H9 (cell line): ENCODE measurements at regions not wholly inside any gene's neighbourhood (a gene's known extent, or its start where the extent isn't known, plus 50 kb on each side); places are given as distances from the start of the nearest gene placed in this dataset.
A peak's percentile ranks its signal among the peaks of the same experiment; 100 is the strongest.

Experiments used
- DNase-seq: peaks from one replicate; pipeline ENCODE4 v3.0.0-alpha.2; 2017
- H2AFZ ChIP-seq: one replicate; pipeline ENCODE4 v1.6.1; 2013; ENCODE audit warnings: mild to moderate bottlenecking, low read length, control low read depth, moderate library complexity
- H2AK5ac ChIP-seq: 2 replicates; pipeline ENCODE4 v1.6.1; 2013; ENCODE audit warnings: low read length, control low read depth, mixed read lengths; ENCODE audit not compliant: insufficient read length
- H2BK120ac ChIP-seq: one replicate; pipeline ENCODE4 v1.6.1; 2013; ENCODE audit warnings: low read depth, mild to moderate bottlenecking, low read length, control low read depth, inconsistent platforms; ENCODE audit not compliant: poor library complexity, severe bottlenecking
- H2BK12ac ChIP-seq: 2 replicates; pipeline ENCODE4 v1.6.1; 2013; ENCODE audit warnings: low read length, control low read depth, mixed read lengths, low read depth; ENCODE audit not compliant: insufficient read length
- H2BK15ac ChIP-seq: 2 replicates; pipeline ENCODE4 v1.6.1; 2013; ENCODE audit warnings: low read depth, low read length, control low read depth
- H2BK20ac ChIP-seq: one replicate; pipeline ENCODE4 v1.6.1; 2013; ENCODE audit warnings: low read depth, mild to moderate bottlenecking, low read length, control low read depth, inconsistent platforms; ENCODE audit not compliant: poor library complexity, severe bottlenecking
- H2BK5ac ChIP-seq: 2 replicates; pipeline ENCODE4 v1.6.1; 2013; ENCODE audit warnings: low read length, control low read depth, mixed read lengths; ENCODE audit not compliant: insufficient read length
- H3K14ac ChIP-seq: 2 replicates; pipeline ENCODE4 v1.6.1; 2013; ENCODE audit warnings: low read length, control low read depth; ENCODE audit not compliant: insufficient read depth
- H3K18ac ChIP-seq: 2 replicates; pipeline ENCODE4 v1.6.1; 2013; ENCODE audit warnings: low read depth, mild to moderate bottlenecking, mixed read lengths, low read length, control low read depth; ENCODE audit not compliant: insufficient read length
- H3K23ac ChIP-seq: 2 replicates; pipeline ENCODE4 v1.6.1; 2013; ENCODE audit warnings: low read length, control low read depth, mixed read lengths, low read depth; ENCODE audit not compliant: insufficient read length
- H3K23me2 ChIP-seq: 2 replicates; pipeline ENCODE4 v1.6.1; 2013; ENCODE audit warnings: low read depth, mild to moderate bottlenecking, mixed read lengths, low read length, control low read depth; ENCODE audit not compliant: insufficient read length, poor library complexity, severe bottlenecking
- H3K27ac ChIP-seq: 2 replicates; pipeline ENCODE4 v1.5.1; 2013; ENCODE audit warnings: low read length, control low read depth, mixed read lengths, low read depth; ENCODE audit not compliant: insufficient read length
- H3K27me3 ChIP-seq: 2 replicates; pipeline ENCODE4 v1.6.1; 2013; ENCODE audit warnings: low read length, control low read depth, inconsistent platforms; ENCODE audit not compliant: insufficient read depth
- H3K4ac ChIP-seq: 2 replicates; pipeline ENCODE4 v1.6.1; 2013; ENCODE audit warnings: low read depth, mild to moderate bottlenecking, control low read depth, inconsistent platforms, low read length, moderate library complexity
- H3K4me1 ChIP-seq: 2 replicates; pipeline ENCODE4 v1.6.1; 2013; ENCODE audit warnings: low read length, control low read depth, inconsistent platforms; ENCODE audit not compliant: insufficient read depth
- H3K4me2 ChIP-seq: 2 replicates; pipeline ENCODE4 v1.6.1; 2013; ENCODE audit warnings: low read length, control low read depth, mixed read lengths; ENCODE audit not compliant: insufficient read length, insufficient read depth
- H3K56ac ChIP-seq: 2 replicates; pipeline ENCODE4 v1.6.1; 2013; ENCODE audit warnings: low read depth, mild to moderate bottlenecking, mixed read lengths, low read length, control low read depth; ENCODE audit not compliant: insufficient read length
- H3K79me1 ChIP-seq: 2 replicates; pipeline ENCODE4 v1.6.1; 2013; ENCODE audit warnings: low read depth, mild to moderate bottlenecking, moderate library complexity, low read length, control low read depth, inconsistent platforms; ENCODE audit not compliant: insufficient read depth, poor library complexity, severe bottlenecking
- H3K79me2 ChIP-seq: 2 replicates; pipeline ENCODE4 v1.6.1; 2013; ENCODE audit warnings: low read length, control low read depth, inconsistent platforms; ENCODE audit not compliant: insufficient read depth
- H3K9ac ChIP-seq: 2 replicates; pipeline ENCODE4 v1.6.1; 2013; ENCODE audit warnings: low read length, control low read depth, mixed read lengths; ENCODE audit not compliant: insufficient read length; ENCODE audit errors: extremely low read depth
- H3K9me3 ChIP-seq: one replicate; pipeline ENCODE4 v1.6.1; 2013; ENCODE audit warnings: low read depth, low read length, inconsistent platforms; ENCODE audit not compliant: control insufficient read depth
- H3T11ph ChIP-seq: one replicate; pipeline ENCODE4 v1.6.1; 2013; ENCODE audit warnings: mild to moderate bottlenecking, low read length, control low read depth, inconsistent platforms
- H4K20me1 ChIP-seq: one replicate; pipeline ENCODE4 v1.6.1; 2013; ENCODE audit not compliant: control insufficient read depth, insufficient read length, insufficient read depth
- H4K5ac ChIP-seq: 2 replicates; pipeline ENCODE4 v1.6.1; 2013; ENCODE audit warnings: low read depth, mild to moderate bottlenecking, mixed read lengths, low read length, control low read depth; ENCODE audit not compliant: insufficient read length
- H4K8ac ChIP-seq: replicated peaks from 2 replicates; pipeline ENCODE4 v1.6.1; 2013; ENCODE audit warnings: low read length, control low read depth, mixed read lengths, low read depth; ENCODE audit not compliant: insufficient read length
- H4K91ac ChIP-seq: 2 replicates; pipeline ENCODE4 v1.6.1; 2013; ENCODE audit warnings: low read depth, mild to moderate bottlenecking, moderate library complexity, mixed read lengths, low read length, control low read depth; ENCODE audit not compliant: insufficient read length
- H3K27ac Mint-ChIP-seq, 3 experiments: 2 replicates in 2 of 3; 3 replicates in 1 of 3; pipeline ENCODE4 v1.8.0; 2020 to 2021; ENCODE audit warnings: mixed read lengths in 3 of 3, mild to moderate bottlenecking in 1 of 3, moderate library complexity in 1 of 3
- H3K27me3 Mint-ChIP-seq: 2 replicates; pipeline ENCODE4 v1.8.0; 2021; ENCODE audit warnings: low read depth, mild to moderate bottlenecking, moderate library complexity, mixed read lengths
- H3K36me3 Mint-ChIP-seq, 3 experiments: 2 replicates in 2 of 3; 3 replicates in 1 of 3; pipeline ENCODE4 v1.8.0; 2020 to 2021; ENCODE audit warnings: low read depth in 3 of 3, mixed read lengths in 3 of 3; ENCODE audit not compliant: insufficient read depth in 1 of 3
- H3K4me1 Mint-ChIP-seq, 2 experiments: 2 replicates each; pipeline ENCODE4 v1.8.0; 2020; ENCODE audit warnings: mixed read lengths in 2 of 2
- H3K4me3 Mint-ChIP-seq, 2 experiments: 2 replicates in 1 of 2; 3 replicates in 1 of 2; pipeline ENCODE4 v1.8.0; 2020 to 2021; ENCODE audit warnings: mild to moderate bottlenecking in 2 of 2, mixed read lengths in 2 of 2, moderate library complexity in 1 of 2
- H3K9me3 Mint-ChIP-seq, 2 experiments: 2 replicates in 1 of 2; 3 replicates in 1 of 2; pipeline ENCODE4 v1.8.0; 2020; ENCODE audit warnings: mild to moderate bottlenecking in 2 of 2, mixed read lengths in 2 of 2, moderate library complexity in 1 of 2
- WGBS: extraction: QIAGEN DNeasy Blood & Tissue Kit; methylation state at CpG from one replicate; pipeline ENCODE4 v1.1.7; 2013; ENCODE audit warnings: missing lambda C conversion rate, low lambda C conversion rate, mixed read lengths; ENCODE audit not compliant: insufficient read length; ENCODE audit errors: extremely low coverage; 5-methylcytosine and 5-hydroxymethylcytosine counted together
- TF ChIP-seq, protein P1 (sequence below): fragments of 200-600 bp; sonication (generic); conservative IDR thresholded peaks from 3 replicates; pipeline ENCODE4 v1.8.0; 2021; ENCODE audit warnings: antibody characterized with exemption, mild to moderate bottlenecking

DNA sequence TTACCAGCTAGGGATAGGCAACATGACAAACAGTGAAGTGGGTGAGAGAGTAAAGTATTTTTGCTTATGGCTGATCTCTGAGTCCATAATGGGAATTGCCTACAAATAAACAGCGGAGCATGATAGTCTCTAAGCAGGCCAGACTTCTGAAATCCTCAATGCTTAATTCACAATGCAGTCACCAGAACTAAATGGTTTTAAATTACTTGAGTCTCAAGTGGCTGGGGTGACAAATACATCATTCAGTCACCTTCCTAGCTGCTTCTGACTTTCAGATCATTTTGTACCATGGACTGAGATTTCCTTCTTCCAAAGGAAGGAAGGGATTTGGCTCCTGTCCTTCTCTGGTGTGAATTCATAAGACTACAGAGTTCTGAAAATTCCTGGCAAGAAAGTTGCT lies 82.8 kb upstream of the RMP24 start:
- no peaks in the 10 kb centered on the region for H3K27me3 ChIP-seq
- H3K56ac ChIP-seq: no peak overlapping the region
- H2BK120ac ChIP-seq: no peak overlapping the region
- no peaks in the 10 kb centered on the region; the same call in 1 of the 2 replicates for H3K4me1 ChIP-seq
- no peak overlapping the region for H3K4me2 ChIP-seq
- H3T11ph ChIP-seq: no peak overlapping the region
- H3K9me3 ChIP-seq: no peaks in the 10 kb centered on the region
- no peak overlapping the region for H3K14ac ChIP-seq
- H2BK12ac ChIP-seq: no peak overlapping the region
- no peak overlapping the region for H4K5ac ChIP-seq
- H2BK15ac ChIP-seq: no peak overlapping the region
- Mint-ChIP-seq H3K4me3 (no peak overlapping the region), H3K27ac (peak overlapping the region in 1 of 3 experiments; percentile 20; a peak in 1 of 7 replicates), H3K4me1 (peaks cover 18 to 22% of the 10 kb centered on the region in 2 experiments), H3K36me3 (peaks cover 19 to 26% (median 26%) of the 10 kb centered on the region in 3 experiments), H3K27me3 (no peaks in the 10 kb centered on the region), H3K9me3 (peaks cover 15 to 17% of the 10 kb centered on the region in 2 experiments)
- no peaks in the 10 kb centered on the region for H4K20me1 ChIP-seq
- DNase-seq: no peak
- no peak overlapping the region for H2AFZ ChIP-seq
- no peak overlapping the region for H2BK5ac ChIP-seq
- no peak overlapping the region for H4K91ac ChIP-seq
- H3K27ac ChIP-seq: no peak overlapping the region
- no peak overlapping the region for H4K8ac ChIP-seq
- TF ChIP-seq, protein P1, sequence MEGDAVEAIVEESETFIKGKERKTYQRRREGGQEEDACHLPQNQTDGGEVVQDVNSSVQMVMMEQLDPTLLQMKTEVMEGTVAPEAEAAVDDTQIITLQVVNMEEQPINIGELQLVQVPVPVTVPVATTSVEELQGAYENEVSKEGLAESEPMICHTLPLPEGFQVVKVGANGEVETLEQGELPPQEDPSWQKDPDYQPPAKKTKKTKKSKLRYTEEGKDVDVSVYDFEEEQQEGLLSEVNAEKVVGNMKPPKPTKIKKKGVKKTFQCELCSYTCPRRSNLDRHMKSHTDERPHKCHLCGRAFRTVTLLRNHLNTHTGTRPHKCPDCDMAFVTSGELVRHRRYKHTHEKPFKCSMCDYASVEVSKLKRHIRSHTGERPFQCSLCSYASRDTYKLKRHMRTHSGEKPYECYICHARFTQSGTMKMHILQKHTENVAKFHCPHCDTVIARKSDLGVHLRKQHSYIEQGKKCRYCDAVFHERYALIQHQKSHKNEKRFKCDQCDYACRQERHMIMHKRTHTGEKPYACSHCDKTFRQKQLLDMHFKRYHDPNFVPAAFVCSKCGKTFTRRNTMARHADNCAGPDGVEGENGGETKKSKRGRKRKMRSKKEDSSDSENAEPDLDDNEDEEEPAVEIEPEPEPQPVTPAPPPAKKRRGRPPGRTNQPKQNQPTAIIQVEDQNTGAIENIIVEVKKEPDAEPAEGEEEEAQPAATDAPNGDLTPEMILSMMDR: no peak
- no peak overlapping the region for H3K9ac ChIP-seq
- no peak overlapping the region for H2BK20ac ChIP-seq
- no peaks in the 10 kb centered on the region for H3K79me2 ChIP-seq
- no peaks in the 10 kb centered on the region for H3K79me1 ChIP-seq
- no peak overlapping the region for H3K23ac ChIP-seq
- H2AK5ac ChIP-seq: no peak overlapping the region
- no peak overlapping the region for H3K18ac ChIP-seq
- H3K23me2 ChIP-seq: no peaks in the 10 kb centered on the region
- no peak overlapping the region for H3K4ac ChIP-seq
- no CpG with 5 or more reads among the region's 1 CpG for WGBS
